ENCODE measurements at regions not wholly inside any gene's neighbourhood (a gene's known extent, or its start where the extent isn't known, plus 50 kb on each side); places are given as distances from the start of the nearest gene placed in this dataset.

DNA sequence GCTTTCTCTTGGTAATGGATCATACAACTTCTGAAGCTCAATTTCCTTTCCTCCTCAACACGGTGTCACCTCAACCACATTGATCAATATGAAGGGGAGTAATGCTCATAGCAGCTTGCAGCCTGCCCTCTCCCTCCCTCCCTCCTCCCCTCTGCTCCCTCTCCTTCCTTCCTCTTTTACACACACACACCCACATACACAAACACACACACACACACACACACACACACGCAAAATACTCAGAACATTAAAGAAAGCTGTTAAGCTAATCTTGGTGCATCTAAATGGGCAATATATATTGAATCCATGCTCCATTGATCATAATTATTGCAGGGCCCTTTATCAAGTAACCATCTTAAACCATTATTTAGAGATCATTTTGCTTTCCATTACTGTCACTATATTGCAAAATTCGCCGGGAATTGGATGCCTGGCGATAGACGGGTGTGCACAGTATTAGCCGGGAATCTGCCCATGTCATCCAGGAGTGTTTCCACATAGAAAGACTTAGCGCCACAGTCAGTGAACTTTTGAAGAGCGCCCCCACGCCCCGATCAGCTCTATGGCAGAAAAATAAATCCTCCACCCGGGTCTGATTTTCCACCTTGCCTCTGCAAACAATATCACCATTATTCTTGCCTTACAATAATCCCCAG, 122.0 kb downstream of the PRLHR start:
- no peaks in the 10 kb centered on the region for H3K4me1 ChIP-seq
- H3K4me3 ChIP-seq, result no peak overlapping the region
- no peaks in the 10 kb centered on the region for H3K27me3 ChIP-seq
- H3K9me3 ChIP-seq, result peaks cover 0 to 5% (median 0%) of the 10 kb centered on the region in 4 donors
- DNase-seq, result no peak
- no peaks in the 10 kb centered on the region for H3K36me3 ChIP-seq
- no peak for TF ChIP-seq POLR2A (IDR thresholded peaks at IDR 0.05)
- TF ChIP-seq, protein P1, sequence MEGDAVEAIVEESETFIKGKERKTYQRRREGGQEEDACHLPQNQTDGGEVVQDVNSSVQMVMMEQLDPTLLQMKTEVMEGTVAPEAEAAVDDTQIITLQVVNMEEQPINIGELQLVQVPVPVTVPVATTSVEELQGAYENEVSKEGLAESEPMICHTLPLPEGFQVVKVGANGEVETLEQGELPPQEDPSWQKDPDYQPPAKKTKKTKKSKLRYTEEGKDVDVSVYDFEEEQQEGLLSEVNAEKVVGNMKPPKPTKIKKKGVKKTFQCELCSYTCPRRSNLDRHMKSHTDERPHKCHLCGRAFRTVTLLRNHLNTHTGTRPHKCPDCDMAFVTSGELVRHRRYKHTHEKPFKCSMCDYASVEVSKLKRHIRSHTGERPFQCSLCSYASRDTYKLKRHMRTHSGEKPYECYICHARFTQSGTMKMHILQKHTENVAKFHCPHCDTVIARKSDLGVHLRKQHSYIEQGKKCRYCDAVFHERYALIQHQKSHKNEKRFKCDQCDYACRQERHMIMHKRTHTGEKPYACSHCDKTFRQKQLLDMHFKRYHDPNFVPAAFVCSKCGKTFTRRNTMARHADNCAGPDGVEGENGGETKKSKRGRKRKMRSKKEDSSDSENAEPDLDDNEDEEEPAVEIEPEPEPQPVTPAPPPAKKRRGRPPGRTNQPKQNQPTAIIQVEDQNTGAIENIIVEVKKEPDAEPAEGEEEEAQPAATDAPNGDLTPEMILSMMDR (IDR thresholded peaks at IDR 0.05), result no peak
- H3K27ac ChIP-seq, result no peak overlapping the region

DNA sequence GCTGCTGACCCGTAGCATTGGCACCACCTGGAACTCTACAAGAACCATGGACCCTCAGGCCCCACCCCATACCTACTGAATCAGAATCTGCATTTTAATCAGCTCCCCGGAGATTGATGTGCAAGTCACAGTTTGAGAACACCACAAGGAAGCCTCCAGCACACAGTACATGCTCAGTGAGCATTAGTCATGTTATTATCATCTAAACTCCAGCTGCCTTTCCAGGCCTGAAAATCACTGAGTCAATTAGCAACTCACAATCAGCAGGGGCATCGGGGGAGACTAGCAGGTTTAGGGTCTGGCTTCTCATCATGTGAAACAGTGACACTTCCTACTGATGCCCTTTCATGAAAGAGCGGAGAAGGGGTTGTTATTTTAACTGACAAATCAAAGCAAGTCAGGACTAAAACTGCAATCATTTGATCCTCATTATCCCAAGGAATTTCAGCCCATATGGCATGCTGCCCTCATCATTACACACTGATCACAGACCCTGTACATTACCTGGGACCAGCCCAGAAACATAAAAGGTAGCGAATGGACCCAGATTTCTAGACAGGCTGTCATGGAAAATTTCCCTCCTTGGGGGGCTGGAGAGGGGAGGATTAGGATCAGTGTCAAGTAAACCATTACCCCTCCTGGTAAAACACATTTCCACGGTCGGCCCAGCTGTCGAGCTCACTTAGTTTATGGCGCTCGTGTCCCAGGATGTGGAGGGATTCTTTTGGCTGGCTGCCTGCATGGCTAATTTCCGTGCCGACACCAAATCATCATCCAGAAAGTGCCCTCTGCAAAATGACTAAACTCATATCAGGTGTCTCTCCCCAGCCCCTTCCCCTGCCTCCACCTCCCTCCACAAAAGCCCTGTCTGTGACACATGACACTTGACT, 122.8 kb downstream of the PRLHR start:
- no peaks in the 10 kb centered on the region for H3K36me3 ChIP-seq
- H3K4me1 ChIP-seq, result no peaks in the 10 kb centered on the region
- H3K9me3 ChIP-seq, result peaks cover 0 to 5% (median 0%) of the 10 kb centered on the region in 4 donors
- no peak overlapping the region for H3K27ac ChIP-seq
- DNase-seq, result no peak
- H3K4me3 ChIP-seq, result no peak overlapping the region
- TF ChIP-seq, protein P1 (IDR thresholded peaks at IDR 0.05), result no peak
- TF ChIP-seq POLR2A (IDR thresholded peaks at IDR 0.05), result no peak
- H3K27me3 ChIP-seq, result no peaks in the 10 kb centered on the region

DNA sequence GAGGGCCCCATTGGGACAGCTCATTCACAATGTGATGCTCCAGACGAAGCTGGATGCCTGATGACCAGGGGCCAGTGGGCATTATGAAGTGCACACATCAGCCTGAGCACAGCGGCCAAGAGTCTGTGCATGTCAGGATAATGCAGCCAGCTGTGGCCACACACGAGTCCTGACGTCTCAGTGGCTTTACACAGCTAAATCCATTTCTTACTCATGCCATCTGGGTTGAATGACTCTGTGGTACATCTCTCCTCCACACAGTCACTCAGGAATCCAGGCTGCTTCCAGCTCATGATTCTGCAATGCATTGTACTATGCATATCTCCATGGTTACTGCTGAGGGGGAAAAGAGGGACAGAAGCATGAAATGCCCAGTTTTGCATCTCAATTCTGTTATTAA, 123.6 kb downstream of the PRLHR start:
- Histone ChIP-seq H3K27ac (no peak overlapping the region), H3K4me3 (no peak overlapping the region), H3K4me1 (no peaks in the 10 kb centered on the region), H3K27me3 (no peaks in the 10 kb centered on the region), H3K36me3 (no peaks in the 10 kb centered on the region), H3K9me3 (peaks cover 0 to 5% (median 0%) of the 10 kb centered on the region in 4 donors)
- no peak for DNase-seq
- TF ChIP-seq, protein P1 (IDR thresholded peaks at IDR 0.05), result no peak
- no peak for TF ChIP-seq POLR2A (IDR thresholded peaks at IDR 0.05)

DNA sequence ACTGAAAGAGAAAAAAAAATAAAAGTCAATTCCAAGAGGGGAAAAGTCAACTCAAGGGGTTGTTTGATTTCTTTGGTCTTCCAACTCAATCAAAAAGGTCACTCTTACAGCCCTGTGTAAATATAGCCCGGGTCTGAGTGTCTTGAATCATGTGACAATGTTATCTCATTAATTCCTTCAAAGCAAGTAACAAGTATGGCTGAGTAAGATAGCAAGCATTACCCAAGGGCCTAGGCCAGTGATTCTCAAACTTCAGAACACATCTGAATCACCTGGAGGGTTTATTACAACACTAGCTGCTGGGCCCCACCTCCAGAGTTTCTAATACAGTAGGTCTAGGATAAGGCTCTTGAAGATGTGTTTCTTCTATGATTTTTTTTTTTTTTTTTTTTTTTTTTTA, 125.0 kb downstream of the PRLHR start:
- no peak overlapping the region for H3K4me3 ChIP-seq
- no peaks in the 10 kb centered on the region for H3K27me3 ChIP-seq
- H3K4me1 ChIP-seq, result no peaks in the 10 kb centered on the region
- TF ChIP-seq POLR2A (IDR thresholded peaks at IDR 0.05), result no peak
- H3K27ac ChIP-seq, result no peak overlapping the region
- no peaks in the 10 kb centered on the region for H3K36me3 ChIP-seq
- no peak for DNase-seq
- peaks cover 0 to 5% (median 0%) of the 10 kb centered on the region in 4 donors for H3K9me3 ChIP-seq

DNA sequence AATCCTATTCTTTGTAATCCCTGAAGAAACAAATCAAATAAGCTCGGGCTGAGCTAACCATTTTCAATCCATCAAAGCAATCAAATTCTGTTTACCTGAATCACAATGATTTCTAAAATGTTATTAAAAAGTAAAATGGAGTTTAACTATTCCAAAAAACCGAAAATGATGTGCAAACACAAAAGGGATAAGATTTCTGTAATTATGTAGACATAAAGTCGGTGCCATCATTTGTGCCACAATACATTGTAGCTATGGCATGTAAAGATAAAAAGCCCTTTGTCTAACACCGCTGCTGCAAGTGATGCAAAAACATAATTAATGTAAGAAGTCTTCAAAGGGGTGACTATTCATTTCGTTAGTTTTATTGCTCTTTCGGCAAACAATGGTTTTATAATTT, 125.1 kb upstream of the FAM204A start:
- Histone ChIP-seq H3K27me3 (no peaks in the 10 kb centered on the region), H3K4me1 (no peaks in the 10 kb centered on the region), H3K9me3 (peaks cover 0 to 5% (median 0%) of the 10 kb centered on the region in 4 donors), H3K36me3 (no peaks in the 10 kb centered on the region), H3K4me3 (no peak overlapping the region), H3K27ac (no peak overlapping the region)
- TF ChIP-seq, protein P1 (IDR thresholded peaks at IDR 0.05), result no peak
- TF ChIP-seq POLR2A (IDR thresholded peaks at IDR 0.05), result no peak
- no peak for DNase-seq

DNA sequence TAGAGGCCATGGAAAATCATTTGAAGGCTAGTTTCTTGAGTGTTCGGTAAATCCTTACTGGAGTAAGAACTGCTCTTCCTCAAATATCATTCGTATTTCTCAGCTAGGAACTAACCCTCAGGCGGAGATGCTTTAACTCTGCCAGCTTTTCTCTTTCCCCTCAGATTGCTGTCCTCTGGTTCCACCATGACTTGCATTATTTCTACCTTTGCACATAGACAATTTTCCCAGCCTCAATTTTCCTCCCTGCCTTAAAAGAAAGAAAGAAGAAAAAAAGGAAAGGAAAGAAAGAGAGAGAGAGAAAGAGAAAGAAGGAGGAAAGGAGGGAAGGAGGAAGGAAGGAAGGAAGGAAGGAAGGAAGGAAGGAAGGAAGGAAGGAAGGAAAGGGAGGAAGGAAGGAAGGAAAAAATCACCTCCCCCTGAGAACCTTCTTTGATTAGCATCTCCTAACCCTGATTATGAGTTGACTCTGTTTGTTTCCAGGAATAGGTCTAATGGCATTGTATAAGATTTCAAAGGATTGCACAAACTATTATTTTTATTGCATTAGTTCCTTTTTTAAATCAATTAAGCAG, 123.3 kb upstream of the FAM204A start:
- Histone ChIP-seq H3K9me3 (no peaks in the 10 kb centered on the region), H3K4me3 (no peak overlapping the region), H3K4me1 (no peaks in the 10 kb centered on the region), H3K27ac (no peak overlapping the region), H3K36me3 (no peaks in the 10 kb centered on the region), H3K27me3 (no peaks in the 10 kb centered on the region)
- DNase-seq, result no peak
- TF ChIP-seq, protein P1 (IDR thresholded peaks at IDR 0.05), result no peak
- no peak for TF ChIP-seq POLR2A (IDR thresholded peaks at IDR 0.05)

Measured in Peyer's patch (tissue), 4 donors.